Midbrain (tissue), 1 donor: ENCODE measurements at regions not wholly inside any gene's neighbourhood (a gene's known extent, or its start where the extent isn't known, plus 50 kb on each side); places are given as distances from the start of the nearest gene placed in this dataset.

Source experiments
- DNase-seq: peaks from one replicate; lab custom pipeline; 2025; lab: John Stamatoyannopoulos, UW

- no peak for DNase-seq
Observed at GRCh38 chr5:133797167-133797566, 171.3 kb downstream of the C5orf15 start.

GRCh38 chr5:133796186-133796585, 172.2 kb downstream of the C5orf15 start:
- no peak for DNase-seq

- DNase-seq = no peak
Observed at GRCh38 chr5:133794771-133795415, 173.5 kb downstream of the C5orf15 start.

- DNase-seq = no peak
Observed at GRCh38 chr5:133793756-133794465, 174.5 kb downstream of the C5orf15 start.

- no peak for DNase-seq
Observed at GRCh38 chr5:133792655-133793054, 175.8 kb downstream of the C5orf15 start.

GRCh38 chr5:133792024-133792423, 176.4 kb downstream of the C5orf15 start:
- DNase-seq = no peak

- no peak for DNase-seq
Observed at GRCh38 chr5:133790898-133791297, 177.5 kb downstream of the C5orf15 start.

GRCh38 chr5:133789428-133789827, 177.1 kb upstream of the FSTL4 start:
- no peak for DNase-seq

- DNase-seq = no peak
Observed at GRCh38 chr5:133788121-133788520, 175.8 kb upstream of the FSTL4 start.

GRCh38 chr5:133786420-133786819, 174.1 kb upstream of the FSTL4 start:
- DNase-seq = no peak

GRCh38 chr5:133785182-133785581, 172.8 kb upstream of the FSTL4 start:
- DNase-seq = no peak

GRCh38 chr5:133783481-133783880, 171.1 kb upstream of the FSTL4 start:
- no peak for DNase-seq

GRCh38 chr5:133782736-133783135, 170.4 kb upstream of the FSTL4 start:
- no peak for DNase-seq

GRCh38 chr5:133781436-133782225, 169.3 kb upstream of the FSTL4 start:
- DNase-seq = no peak

GRCh38 chr5:133780619-133781280, 168.4 kb upstream of the FSTL4 start:
- no peak for DNase-seq

- no peak for DNase-seq
Observed at GRCh38 chr5:133779828-133780475, 167.6 kb upstream of the FSTL4 start.

- DNase-seq = no peak
Observed at GRCh38 chr5:133778636-133779035, 166.3 kb upstream of the FSTL4 start.

- DNase-seq = no peak
Observed at GRCh38 chr5:133777951-133778350, 165.6 kb upstream of the FSTL4 start.

- no peak for DNase-seq
Observed at GRCh38 chr5:133775584-133776304, 163.4 kb upstream of the FSTL4 start.

GRCh38 chr5:133773247-133774202, 161.2 kb upstream of the FSTL4 start:
- DNase-seq = no peak
